ENCODE measurements at regions not wholly inside any gene's neighbourhood (a gene's known extent, or its start where the extent isn't known, plus 50 kb on each side); places are given as distances from the start of the nearest gene placed in this dataset.
"Not testable (repeated sequence)": the region's sequence is repeated elsewhere in the genome, so short reads cannot be mapped to it uniquely, and the experiment has no call there.

DNA sequence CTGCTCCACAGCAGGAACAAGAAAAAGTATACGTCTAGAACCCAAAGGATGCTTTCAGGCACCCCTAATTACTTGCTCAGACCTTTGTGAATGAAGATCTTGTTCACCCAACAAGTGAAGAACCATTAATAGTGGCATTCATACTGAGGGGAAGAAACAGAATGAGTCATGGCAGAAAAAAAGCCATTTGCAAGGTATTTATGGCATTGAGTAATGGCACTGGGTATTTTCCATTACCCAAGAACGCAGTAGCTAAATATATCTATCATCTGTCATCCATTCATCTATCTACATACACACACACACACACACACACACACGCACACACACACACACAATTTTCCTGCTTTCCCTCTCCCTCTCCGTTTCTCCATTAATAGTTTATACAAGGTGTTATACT is 56.4 kb upstream of the XIRP2 start:
- peak; percentile 7 for DNase-seq (ENCODE audit: low read depth, low spot score)

DNA sequence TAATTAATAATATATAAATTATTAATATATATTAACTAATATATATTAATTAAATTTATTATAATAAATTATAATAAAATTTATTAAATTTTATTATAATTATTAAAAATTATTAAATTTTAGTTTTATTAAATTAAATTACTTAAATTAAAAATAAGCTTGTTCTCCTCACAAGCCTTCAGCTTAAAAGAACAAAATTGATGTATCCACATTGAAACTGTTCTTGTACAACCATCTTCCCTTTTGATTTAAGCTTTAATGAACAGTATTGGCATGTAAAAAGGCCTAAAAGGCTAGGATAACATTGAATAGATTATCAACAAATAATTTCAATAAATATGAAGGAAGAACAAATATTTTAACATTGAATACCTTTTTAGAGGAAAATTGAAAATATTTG is 62.4 kb upstream of the XIRP2 start:
- no peak for DNase-seq (ENCODE audit: low read depth, low spot score)

DNA sequence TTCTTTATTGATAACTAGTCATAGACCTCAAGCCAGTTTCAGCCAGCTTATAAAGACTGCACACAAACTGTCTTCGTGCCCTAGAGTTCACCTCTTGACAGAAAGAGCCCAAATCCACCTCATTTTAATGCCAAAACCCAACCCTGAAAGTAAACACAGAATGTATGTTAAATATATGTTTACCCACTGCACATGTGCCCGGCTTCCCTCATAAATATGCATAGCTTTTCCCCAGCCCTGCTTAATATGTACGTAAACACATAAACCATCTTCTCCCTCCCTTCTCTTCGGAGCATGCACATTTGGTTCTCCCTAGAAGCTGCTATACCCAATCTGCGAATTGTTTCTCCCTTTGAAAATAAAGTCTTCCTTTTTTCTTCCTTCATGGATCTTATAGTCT is 73.9 kb upstream of the XIRP2 start:
- no peak for DNase-seq (ENCODE audit: low read depth, low spot score)

DNA sequence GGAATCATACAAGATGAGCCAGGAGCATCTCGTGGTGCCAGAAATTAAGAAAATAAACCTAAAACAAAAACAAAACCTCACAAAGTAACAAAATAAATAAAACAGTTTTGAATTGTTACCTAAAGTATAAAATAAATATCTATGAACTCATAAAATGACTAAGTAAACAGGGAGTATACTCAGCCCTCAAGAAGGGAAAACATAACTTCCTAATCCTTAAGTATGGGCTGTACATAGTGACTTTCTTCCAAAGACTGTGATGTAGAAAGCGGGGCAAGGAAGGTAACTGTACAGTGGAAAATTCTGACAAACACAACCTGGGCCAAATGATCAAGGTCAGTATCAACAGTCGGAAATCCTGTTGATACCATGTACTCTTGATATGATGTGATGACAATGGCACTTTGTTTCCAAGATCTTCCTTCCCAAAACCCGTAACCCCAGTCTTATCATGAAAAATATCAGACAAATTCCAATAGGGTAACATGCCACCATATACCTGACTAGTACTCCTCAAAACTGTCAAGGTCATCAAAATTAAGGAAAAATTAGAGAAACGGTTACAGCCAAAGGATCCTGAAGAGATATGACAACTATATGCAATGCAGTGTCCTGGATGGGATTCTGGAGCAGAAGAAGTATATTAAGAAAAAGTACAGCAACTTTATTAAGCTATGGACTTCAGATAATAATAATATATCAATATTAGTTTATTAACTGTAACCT is 76.0 kb upstream of the XIRP2 start:
- DNase-seq (ENCODE audit: low read depth, low spot score), result no peak

DNA sequence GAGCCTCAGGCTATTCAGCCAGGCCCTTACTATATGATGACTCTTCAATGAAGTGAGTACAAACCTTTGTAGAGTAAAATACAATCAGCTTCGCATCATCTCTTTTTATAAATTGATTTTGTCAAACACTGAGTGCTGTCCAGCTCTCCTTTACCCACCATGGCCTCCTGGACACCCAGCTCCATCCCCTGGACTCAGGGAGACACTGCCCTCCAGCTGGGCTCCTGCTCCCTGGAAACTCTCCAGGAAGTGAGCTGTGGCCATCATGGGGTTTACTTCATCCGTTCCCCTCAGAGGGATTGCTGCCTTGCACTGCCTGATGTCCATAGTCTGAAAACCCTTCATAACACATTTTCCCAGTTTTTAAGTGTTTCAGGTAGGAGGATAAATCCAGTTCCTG is 82.5 kb upstream of the XIRP2 start:
- no peak for DNase-seq (ENCODE audit: low read depth, low spot score)

DNA sequence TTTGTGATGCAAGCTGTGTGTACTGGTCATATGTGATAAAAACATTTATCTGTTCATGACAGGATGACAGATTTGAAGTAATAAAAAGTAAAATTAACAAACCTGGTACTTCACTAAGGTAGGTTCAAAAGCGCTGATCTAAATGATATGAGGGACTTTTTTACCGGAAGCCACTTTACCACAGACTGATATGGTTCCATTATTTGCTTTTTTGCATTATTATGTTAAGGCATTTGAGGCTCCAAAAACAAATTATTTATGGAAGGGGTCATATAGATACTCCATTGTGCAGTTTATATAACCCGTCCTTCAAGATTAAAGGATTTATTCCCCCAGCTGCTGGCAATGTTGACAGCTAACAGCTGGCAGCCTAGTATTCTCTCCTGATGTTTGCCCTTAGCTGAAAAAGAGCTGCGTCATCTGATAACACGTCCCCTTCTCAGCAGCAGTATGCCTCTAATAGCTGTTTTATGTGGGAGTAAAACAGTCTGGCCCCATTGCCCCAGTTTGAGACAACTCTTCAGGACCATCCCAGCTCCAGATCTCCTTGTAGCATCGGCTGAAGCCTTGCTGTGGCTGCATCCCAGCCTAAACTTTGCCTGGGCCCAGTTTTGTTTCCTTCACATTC is 84.8 kb upstream of the XIRP2 start:
- DNase-seq (ENCODE audit: low read depth, low spot score), result no peak

DNA sequence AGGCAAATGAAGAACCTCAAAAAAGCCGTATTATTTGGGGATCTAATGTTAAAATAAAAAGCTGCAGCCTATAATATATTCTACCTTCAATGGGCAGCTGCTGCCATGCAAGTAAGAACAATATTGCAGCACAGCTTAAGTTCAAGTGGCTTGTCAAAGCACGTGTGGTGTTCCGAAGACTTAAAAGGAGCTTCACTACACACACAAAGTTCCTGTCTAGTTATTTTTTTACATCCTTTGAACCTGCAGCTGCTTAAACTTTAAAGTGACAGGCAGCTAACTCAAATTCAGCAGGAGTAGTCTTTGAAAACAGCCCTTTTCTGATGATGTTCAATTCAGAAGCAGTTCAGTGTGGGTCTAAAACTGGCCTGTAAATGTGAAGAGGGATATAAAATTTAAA is 85.8 kb upstream of the XIRP2 start:
- no peak for DNase-seq (ENCODE audit: low read depth, low spot score)

DNA sequence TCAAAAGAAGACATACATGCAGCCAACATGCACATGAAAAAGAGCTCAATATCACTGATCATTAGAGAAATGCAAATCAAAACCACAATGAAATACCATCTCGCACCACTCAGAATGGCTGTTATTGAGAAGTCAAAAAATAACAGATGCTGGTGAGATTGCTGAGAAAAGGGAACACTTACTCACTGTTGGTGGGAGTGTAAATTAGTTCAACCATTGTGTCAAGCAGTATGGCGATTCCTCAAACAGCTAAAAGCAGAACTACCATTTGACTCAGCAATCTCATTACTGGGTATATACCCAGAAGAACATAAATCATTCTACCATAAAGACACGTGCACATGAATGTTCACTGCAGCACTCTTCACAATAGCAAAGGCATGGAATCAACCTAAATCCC is 95.5 kb upstream of the XIRP2 start:
- no peak for DNase-seq (ENCODE audit: low read depth, low spot score)

DNA sequence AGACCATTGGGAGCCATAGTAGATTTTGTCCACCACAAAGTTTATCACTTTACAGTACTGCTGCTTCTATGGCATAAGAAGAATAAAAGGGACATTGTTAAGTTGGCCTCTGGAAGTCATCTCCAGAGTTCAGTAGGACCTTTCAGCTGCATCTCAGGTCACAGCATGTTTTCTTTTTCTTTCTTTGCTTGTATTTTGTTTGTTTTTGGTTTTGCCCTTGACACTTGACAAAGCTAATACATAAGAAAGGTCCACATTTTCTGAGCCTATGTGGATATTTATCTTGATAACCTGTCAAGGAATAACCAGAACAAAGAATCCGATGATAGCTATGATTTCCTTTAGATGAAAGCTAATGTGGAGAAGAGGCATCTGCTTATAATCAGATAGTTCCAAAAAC is 101.6 kb upstream of the XIRP2 start:
- no peak for DNase-seq (ENCODE audit: low read depth, low spot score)

DNA sequence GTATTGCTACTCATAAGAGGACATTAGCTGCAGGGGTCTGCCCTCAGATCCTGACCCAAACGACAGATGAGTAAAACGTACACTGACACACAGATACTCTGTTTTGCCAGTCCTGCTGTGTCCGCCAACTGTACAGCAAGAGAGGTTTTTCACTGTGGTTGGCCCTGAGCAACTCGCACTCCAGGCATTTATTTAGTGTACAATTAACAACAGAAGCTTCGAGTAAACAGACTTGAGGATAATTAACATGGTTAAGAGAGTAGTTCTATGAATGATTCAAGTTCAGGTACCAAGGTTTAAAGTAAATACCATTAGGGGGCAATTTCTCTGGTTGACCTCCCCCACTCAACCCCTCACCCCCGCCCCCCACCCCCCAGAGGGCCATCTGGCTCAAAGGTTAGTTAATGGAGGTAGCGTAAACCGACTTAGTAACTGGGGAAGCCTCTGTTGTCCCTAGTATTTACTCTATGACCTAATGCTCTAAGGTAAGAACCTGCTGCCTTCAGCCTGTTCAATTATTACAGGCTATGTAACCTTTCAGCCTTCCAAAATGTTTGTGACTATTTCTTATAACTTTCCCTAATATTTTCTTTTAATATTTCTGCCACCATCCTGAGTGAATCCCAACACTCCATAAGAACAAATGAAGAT is 103.9 kb upstream of the XIRP2 start:
- DNase-seq (ENCODE audit: low read depth, low spot score), result no peak

DNA sequence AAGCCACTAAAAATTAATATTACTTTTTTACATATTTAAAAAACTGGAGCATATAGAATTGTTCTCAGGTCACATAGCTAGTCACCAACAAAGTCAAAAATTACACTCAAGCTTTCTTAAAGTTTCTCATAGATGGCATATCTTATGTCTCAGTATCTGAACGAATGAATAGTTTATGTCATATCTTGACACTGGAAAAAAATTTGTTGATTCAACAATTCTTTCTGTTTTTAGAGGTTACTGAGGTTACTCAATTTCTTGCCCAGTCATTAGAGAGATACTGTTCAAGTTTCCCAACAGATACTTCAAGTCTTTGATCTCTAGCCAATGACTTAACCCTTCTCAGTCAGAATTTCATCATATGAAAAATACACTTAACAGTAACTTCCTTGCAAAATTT is 113.1 kb upstream of the XIRP2 start:
- no peak for DNase-seq (ENCODE audit: low read depth, low spot score)

DNA sequence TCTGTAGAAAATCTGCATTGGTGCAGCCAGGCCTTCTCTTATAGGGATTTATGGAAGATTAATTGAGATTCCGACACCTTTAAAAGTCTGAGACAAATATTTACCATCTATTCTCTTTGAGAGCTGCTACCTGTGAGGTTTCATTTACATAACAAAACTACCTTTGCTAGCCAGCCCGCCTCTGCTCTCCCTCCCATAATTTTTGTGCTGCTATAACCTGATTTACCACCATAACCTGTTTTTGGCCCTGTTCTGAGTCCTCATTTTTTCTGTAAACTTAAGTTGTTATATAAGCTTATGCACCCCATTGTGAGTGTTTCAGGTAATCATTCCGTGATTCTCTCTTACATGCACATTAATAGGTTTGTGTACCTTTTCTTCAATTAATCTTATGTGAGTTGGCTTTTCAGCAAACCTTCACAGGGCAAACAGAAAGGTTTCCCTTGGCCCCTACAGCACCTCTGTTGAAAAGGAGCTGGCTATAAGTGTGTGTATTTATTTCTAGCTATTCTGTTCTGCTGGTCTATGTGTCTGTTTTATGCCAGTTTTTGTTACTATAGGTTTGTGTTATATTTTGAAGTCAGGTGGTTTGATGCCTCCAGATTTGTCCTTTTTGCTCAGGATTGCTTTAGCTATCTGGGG is 114.9 kb upstream of the XIRP2 start:
- no peak for DNase-seq (ENCODE audit: low read depth, low spot score)

DNA sequence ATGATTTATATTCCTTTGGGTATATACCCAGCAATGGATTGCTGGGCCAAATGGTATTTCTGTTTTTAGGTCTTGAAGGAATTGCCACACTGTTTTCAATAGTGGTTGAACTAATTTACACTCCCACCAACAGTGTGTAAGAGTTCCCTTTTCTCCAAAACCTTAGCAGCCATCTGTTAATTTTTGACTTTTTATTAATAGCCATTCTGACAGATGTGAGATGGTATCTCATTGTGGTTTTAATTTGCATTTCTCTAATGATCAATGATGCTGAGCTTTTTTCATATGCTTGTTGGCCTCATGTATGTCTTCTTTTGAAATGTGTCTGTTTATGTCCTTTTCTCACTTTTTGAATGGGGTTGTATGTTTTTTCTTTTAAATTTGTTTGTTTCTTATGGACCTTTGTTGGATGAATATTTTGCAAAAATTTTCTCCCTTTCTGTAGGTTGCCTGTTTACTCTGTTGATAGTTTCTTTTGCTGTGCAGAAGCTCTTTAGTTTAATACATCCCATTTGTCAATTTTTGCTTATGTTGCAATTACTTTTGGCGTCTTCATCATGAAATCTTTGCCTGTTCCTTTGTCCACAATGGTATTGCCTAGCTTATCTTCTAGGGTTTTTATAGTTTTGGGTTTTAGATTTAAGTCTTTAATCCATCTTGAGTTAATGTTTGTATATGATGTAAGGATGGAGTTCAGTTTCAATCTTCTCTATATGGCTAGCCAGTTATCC is 119.7 kb upstream of the XIRP2 start:
- DNase-seq (ENCODE audit: low read depth, low spot score), result no peak

DNA sequence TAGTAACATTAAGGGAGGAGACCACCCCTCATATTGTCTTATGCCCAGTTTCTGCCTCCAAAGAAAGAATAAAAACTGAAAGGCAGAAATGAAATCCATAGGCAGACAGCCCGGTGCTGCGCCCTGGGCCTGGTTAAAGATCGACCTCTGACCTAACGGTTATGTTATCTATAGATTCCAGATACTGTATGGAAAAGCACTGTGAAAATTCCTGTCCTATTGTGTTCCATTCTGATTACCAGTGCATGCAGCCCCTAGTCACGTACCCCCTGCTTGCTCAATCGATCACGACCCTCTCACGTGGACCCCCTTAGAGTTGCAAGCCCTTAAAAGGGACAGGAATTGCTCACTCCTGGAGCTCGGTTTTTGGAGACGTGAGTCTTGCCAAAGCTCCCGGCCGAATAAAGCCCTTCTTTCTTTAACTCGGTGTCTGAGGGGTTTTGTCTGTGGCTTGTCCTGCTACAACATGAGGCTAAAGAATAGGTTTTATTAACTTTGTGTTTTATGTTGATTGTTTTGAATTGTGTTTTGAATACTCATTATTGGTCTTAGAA is 121.4 kb upstream of the XIRP2 start:
- DNase-seq (ENCODE audit: low read depth, low spot score), result not testable (repeated sequence)

DNA sequence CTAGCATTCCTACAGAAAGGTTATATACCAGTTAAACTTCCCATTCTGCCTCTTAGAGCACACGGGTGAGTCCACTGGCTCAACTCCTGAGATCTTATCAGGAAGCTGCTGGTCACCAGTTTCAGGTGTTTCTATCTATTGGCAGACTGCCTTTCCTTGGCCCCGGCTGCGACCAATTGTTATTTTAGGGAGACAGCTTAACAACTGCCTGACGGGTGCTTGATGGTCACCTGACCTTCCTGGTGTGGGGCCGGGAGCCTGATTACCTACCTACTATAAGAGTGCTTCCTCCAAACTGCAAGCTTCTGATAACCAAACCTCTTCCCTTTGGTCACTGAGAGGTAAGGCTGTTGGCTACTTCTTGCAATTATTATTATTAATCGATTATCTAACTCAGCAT is 122.1 kb upstream of the XIRP2 start:
- DNase-seq (ENCODE audit: low read depth, low spot score), result no peak

DNA sequence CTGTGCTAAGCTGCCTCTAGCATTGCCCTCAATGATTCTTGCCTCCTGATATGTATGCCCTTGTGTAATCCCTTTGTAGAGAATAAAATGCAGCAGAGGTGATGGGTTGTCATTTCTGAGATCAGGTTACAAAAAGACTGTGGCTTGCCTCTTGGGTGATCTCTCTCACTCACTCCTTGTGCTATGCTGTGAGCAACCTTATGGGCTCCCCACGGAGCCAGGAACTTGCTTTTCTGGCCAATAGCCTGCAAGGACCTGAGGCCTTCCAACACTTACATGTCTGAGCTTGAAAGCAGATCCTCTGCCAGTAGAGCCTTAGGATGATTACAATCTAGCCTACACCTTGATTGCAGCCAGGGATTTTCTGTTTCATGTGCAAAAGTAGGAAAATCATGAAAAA is 123.1 kb upstream of the XIRP2 start:
- DNase-seq (ENCODE audit: low read depth, low spot score), result peak; percentile 8

DNA sequence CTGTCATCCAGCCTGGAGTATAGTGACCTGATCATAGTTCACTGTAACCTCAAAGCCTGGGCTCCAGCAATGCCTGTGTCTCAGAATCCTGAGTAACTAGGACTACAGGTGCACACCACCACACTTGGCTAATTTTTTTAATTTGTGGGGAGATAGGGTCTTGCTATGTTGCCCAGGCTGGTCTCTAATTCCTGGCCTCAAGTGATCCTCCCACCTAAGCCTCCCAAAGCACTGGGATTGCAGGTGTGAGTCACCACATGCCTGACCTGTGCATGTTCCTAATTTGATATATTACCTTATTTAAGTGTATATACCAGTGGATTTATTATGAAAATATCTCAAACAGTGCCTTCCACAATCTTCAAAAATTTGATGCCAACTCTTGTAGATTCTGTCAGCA is 123.6 kb upstream of the XIRP2 start:
- DNase-seq (ENCODE audit: low read depth, low spot score), result no peak

DNA sequence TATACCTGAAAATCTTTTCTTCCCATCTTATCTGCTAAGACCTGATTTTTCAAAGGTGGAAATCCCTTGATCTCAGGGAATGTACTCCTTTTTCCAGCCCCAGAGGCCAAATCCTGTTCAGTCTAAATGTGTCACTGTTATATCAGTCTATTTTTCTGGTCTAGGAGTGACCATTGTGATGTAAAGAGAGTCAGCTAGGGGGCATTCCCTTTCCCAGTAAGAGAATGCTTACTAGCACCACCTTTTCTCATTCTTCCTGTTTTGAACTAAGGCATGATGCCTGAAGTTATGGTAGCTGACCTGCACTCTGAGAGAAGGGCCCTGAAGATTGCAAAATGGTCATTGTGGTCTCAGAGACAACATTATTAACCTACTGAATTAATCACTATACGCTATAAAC is 124.1 kb upstream of the XIRP2 start:
- DNase-seq (ENCODE audit: low read depth, low spot score), result no peak

DNA sequence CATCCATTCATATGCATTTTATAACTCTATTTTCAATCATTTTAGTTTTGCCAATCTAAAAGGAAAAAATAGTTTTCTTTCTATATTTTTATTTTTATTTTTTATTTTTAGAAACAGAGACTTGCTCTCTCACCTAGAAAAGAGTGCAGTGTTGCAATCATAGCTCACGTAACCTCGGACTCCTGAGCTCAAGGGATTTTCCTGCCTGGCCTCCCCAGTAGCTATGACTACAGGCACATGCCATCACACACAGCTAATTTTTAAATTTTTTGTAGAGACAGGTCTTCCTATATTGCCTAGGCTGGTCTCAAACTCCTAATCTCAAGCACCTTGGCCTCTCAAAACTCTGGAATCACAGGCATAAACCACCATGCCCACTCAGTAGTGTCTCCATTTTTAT is 125.5 kb upstream of the XIRP2 start:
- no peak for DNase-seq (ENCODE audit: low read depth, low spot score)

DNA sequence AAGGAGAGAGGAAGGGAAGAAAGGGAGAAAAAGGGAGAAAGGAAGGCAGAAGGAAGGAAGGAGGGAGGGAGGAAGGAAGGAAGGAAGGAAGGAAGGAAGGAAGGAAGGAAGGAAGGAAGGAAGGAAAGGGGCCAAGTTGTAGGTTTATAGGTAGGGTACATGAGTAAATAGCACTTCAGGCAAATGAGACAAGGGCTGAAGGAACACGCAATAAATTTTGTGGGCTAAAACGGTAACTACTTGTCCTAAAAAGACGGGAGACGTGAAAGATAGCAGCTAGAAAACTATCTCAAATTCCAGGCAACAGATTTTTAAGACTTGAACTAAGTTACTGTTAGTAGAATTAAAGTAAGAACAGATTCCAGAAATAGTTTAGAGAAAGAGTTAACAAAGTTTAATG is 129.3 kb upstream of the XIRP2 start:
- DNase-seq (ENCODE audit: low read depth, low spot score), result no peak

DNA sequence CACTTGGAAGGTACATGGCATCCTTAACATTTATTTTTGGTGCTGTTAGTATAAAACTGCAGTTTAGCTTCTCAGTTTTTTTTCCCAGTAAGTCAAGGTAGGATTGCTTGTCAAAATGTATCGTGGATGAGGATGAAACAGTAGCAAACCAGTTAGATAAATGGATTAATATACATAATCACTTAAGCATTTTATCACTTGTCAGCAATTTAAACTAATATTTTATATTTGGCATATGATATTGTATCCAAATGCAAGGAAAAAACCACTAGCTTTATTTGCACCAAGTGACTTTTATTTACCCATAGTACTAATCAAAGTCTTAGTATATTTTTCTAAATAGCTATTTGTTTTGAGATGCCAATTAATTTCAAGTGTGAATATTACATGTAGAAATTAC is 137.7 kb upstream of the XIRP2 start:
- DNase-seq (ENCODE audit: low read depth, low spot score), result no peak

DNA sequence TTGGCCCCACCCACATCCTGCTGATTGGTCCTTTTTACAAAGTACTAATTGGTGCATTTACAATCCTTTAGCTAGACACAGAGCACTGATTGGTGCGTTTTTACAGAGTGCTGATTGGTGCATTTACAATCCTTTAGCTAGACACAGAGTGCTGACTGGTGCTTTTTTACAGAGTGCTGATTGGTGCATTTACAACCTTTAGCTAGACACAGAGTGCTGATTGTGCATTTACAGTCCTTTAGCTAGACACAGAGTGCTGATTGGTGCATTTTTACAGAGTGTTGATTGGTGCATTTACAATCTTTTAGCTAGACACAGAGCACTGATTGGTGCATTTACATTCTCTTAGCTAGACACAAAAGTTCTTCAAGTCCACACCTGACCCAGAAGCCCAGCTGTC is 144.2 kb upstream of the XIRP2 start:
- not testable (repeated sequence) for DNase-seq (ENCODE audit: low read depth, low spot score)

Data from astrocyte of the hippocampus (primary cell).